H9 (cell line): ENCODE measurements at regions not wholly inside any gene's neighbourhood (a gene's known extent, or its start where the extent isn't known, plus 50 kb on each side); places are given as distances from the start of the nearest gene placed in this dataset.

Experiments
- DNase-seq: peaks from one replicate; pipeline ENCODE4 v3.0.0-alpha.2; 2017
- H2AFZ ChIP-seq: one replicate; pipeline ENCODE4 v1.6.1; 2013; ENCODE audit warnings: mild to moderate bottlenecking, low read length, control low read depth, moderate library complexity
- H2AK5ac ChIP-seq: 2 replicates; pipeline ENCODE4 v1.6.1; 2013; ENCODE audit warnings: low read length, control low read depth, mixed read lengths; ENCODE audit not compliant: insufficient read length
- H2BK120ac ChIP-seq: one replicate; pipeline ENCODE4 v1.6.1; 2013; ENCODE audit warnings: low read depth, mild to moderate bottlenecking, low read length, control low read depth, inconsistent platforms; ENCODE audit not compliant: poor library complexity, severe bottlenecking
- H2BK12ac ChIP-seq: 2 replicates; pipeline ENCODE4 v1.6.1; 2013; ENCODE audit warnings: low read length, control low read depth, mixed read lengths, low read depth; ENCODE audit not compliant: insufficient read length
- H2BK15ac ChIP-seq: 2 replicates; pipeline ENCODE4 v1.6.1; 2013; ENCODE audit warnings: low read depth, low read length, control low read depth
- H2BK20ac ChIP-seq: one replicate; pipeline ENCODE4 v1.6.1; 2013; ENCODE audit warnings: low read depth, mild to moderate bottlenecking, low read length, control low read depth, inconsistent platforms; ENCODE audit not compliant: poor library complexity, severe bottlenecking
- H2BK5ac ChIP-seq: 2 replicates; pipeline ENCODE4 v1.6.1; 2013; ENCODE audit warnings: low read length, control low read depth, mixed read lengths; ENCODE audit not compliant: insufficient read length
- H3K14ac ChIP-seq: 2 replicates; pipeline ENCODE4 v1.6.1; 2013; ENCODE audit warnings: low read length, control low read depth; ENCODE audit not compliant: insufficient read depth
- H3K18ac ChIP-seq: 2 replicates; pipeline ENCODE4 v1.6.1; 2013; ENCODE audit warnings: low read depth, mild to moderate bottlenecking, mixed read lengths, low read length, control low read depth; ENCODE audit not compliant: insufficient read length
- H3K23ac ChIP-seq: 2 replicates; pipeline ENCODE4 v1.6.1; 2013; ENCODE audit warnings: low read length, control low read depth, mixed read lengths, low read depth; ENCODE audit not compliant: insufficient read length
- H3K23me2 ChIP-seq: 2 replicates; pipeline ENCODE4 v1.6.1; 2013; ENCODE audit warnings: low read depth, mild to moderate bottlenecking, mixed read lengths, low read length, control low read depth; ENCODE audit not compliant: insufficient read length, poor library complexity, severe bottlenecking
- H3K27ac ChIP-seq: 2 replicates; pipeline ENCODE4 v1.5.1; 2013; ENCODE audit warnings: low read length, control low read depth, mixed read lengths, low read depth; ENCODE audit not compliant: insufficient read length
- H3K27me3 ChIP-seq: 2 replicates; pipeline ENCODE4 v1.6.1; 2013; ENCODE audit warnings: low read length, control low read depth, inconsistent platforms; ENCODE audit not compliant: insufficient read depth
- H3K4ac ChIP-seq: 2 replicates; pipeline ENCODE4 v1.6.1; 2013; ENCODE audit warnings: low read depth, mild to moderate bottlenecking, control low read depth, inconsistent platforms, low read length, moderate library complexity
- H3K4me1 ChIP-seq: 2 replicates; pipeline ENCODE4 v1.6.1; 2013; ENCODE audit warnings: low read length, control low read depth, inconsistent platforms; ENCODE audit not compliant: insufficient read depth
- H3K4me2 ChIP-seq: 2 replicates; pipeline ENCODE4 v1.6.1; 2013; ENCODE audit warnings: low read length, control low read depth, mixed read lengths; ENCODE audit not compliant: insufficient read length, insufficient read depth
- H3K56ac ChIP-seq: 2 replicates; pipeline ENCODE4 v1.6.1; 2013; ENCODE audit warnings: low read depth, mild to moderate bottlenecking, mixed read lengths, low read length, control low read depth; ENCODE audit not compliant: insufficient read length
- H3K79me1 ChIP-seq: 2 replicates; pipeline ENCODE4 v1.6.1; 2013; ENCODE audit warnings: low read depth, mild to moderate bottlenecking, moderate library complexity, low read length, control low read depth, inconsistent platforms; ENCODE audit not compliant: insufficient read depth, poor library complexity, severe bottlenecking
- H3K79me2 ChIP-seq: 2 replicates; pipeline ENCODE4 v1.6.1; 2013; ENCODE audit warnings: low read length, control low read depth, inconsistent platforms; ENCODE audit not compliant: insufficient read depth
- H3K9ac ChIP-seq: 2 replicates; pipeline ENCODE4 v1.6.1; 2013; ENCODE audit warnings: low read length, control low read depth, mixed read lengths; ENCODE audit not compliant: insufficient read length; ENCODE audit errors: extremely low read depth
- H3K9me3 ChIP-seq: one replicate; pipeline ENCODE4 v1.6.1; 2013; ENCODE audit warnings: low read depth, low read length, inconsistent platforms; ENCODE audit not compliant: control insufficient read depth
- H3T11ph ChIP-seq: one replicate; pipeline ENCODE4 v1.6.1; 2013; ENCODE audit warnings: mild to moderate bottlenecking, low read length, control low read depth, inconsistent platforms
- H4K20me1 ChIP-seq: one replicate; pipeline ENCODE4 v1.6.1; 2013; ENCODE audit not compliant: control insufficient read depth, insufficient read length, insufficient read depth
- H4K5ac ChIP-seq: 2 replicates; pipeline ENCODE4 v1.6.1; 2013; ENCODE audit warnings: low read depth, mild to moderate bottlenecking, mixed read lengths, low read length, control low read depth; ENCODE audit not compliant: insufficient read length
- H4K8ac ChIP-seq: replicated peaks from 2 replicates; pipeline ENCODE4 v1.6.1; 2013; ENCODE audit warnings: low read length, control low read depth, mixed read lengths, low read depth; ENCODE audit not compliant: insufficient read length
- H4K91ac ChIP-seq: 2 replicates; pipeline ENCODE4 v1.6.1; 2013; ENCODE audit warnings: low read depth, mild to moderate bottlenecking, moderate library complexity, mixed read lengths, low read length, control low read depth; ENCODE audit not compliant: insufficient read length
- H3K27ac Mint-ChIP-seq, 3 experiments: 2 replicates in 2 of 3; 3 replicates in 1 of 3; pipeline ENCODE4 v1.8.0; 2020 to 2021; ENCODE audit warnings: mixed read lengths in 3 of 3, mild to moderate bottlenecking in 1 of 3, moderate library complexity in 1 of 3
- H3K27me3 Mint-ChIP-seq: 2 replicates; pipeline ENCODE4 v1.8.0; 2021; ENCODE audit warnings: low read depth, mild to moderate bottlenecking, moderate library complexity, mixed read lengths
- H3K36me3 Mint-ChIP-seq, 3 experiments: 2 replicates in 2 of 3; 3 replicates in 1 of 3; pipeline ENCODE4 v1.8.0; 2020 to 2021; ENCODE audit warnings: low read depth in 3 of 3, mixed read lengths in 3 of 3; ENCODE audit not compliant: insufficient read depth in 1 of 3
- H3K4me1 Mint-ChIP-seq, 2 experiments: 2 replicates each; pipeline ENCODE4 v1.8.0; 2020; ENCODE audit warnings: mixed read lengths in 2 of 2
- H3K4me3 Mint-ChIP-seq, 2 experiments: 2 replicates in 1 of 2; 3 replicates in 1 of 2; pipeline ENCODE4 v1.8.0; 2020 to 2021; ENCODE audit warnings: mild to moderate bottlenecking in 2 of 2, mixed read lengths in 2 of 2, moderate library complexity in 1 of 2
- H3K9me3 Mint-ChIP-seq, 2 experiments: 2 replicates in 1 of 2; 3 replicates in 1 of 2; pipeline ENCODE4 v1.8.0; 2020; ENCODE audit warnings: mild to moderate bottlenecking in 2 of 2, mixed read lengths in 2 of 2, moderate library complexity in 1 of 2
- CTCF ChIP-seq: fragments of 200-600 bp; sonication (generic); conservative IDR thresholded peaks from 3 replicates; pipeline ENCODE4 v1.8.0; 2021; ENCODE audit warnings: antibody characterized with exemption, mild to moderate bottlenecking
- WGBS: extraction: QIAGEN DNeasy Blood & Tissue Kit; methylation state at CpG from one replicate; pipeline ENCODE4 v1.1.7; 2013; ENCODE audit warnings: missing lambda C conversion rate, low lambda C conversion rate, mixed read lengths; ENCODE audit not compliant: insufficient read length; ENCODE audit errors: extremely low coverage; 5-methylcytosine and 5-hydroxymethylcytosine counted together

GRCh38 chr5:167920589-167920988 is 370.9 kb upstream of the WWC1 start:
- H2AFZ ChIP-seq = no peak overlapping the region
- no peak overlapping the region for H3K9ac ChIP-seq
- H4K91ac ChIP-seq = no peak overlapping the region
- H3T11ph ChIP-seq = no peak overlapping the region
- Mint-ChIP-seq H3K27me3 (no peaks in the 10 kb centered on the region), H3K36me3 (no peaks in the 10 kb centered on the region; a peak in 1 of 7 replicates), H3K9me3 (peaks cover 1 to 4% of the 10 kb centered on the region in 2 experiments; a peak in 2 of 5 replicates), H3K4me1 (peaks cover 12 to 20% of the 10 kb centered on the region in 2 experiments), H3K4me3 (no peak overlapping the region), H3K27ac (no peak overlapping the region)
- no peak overlapping the region for H2BK15ac ChIP-seq
- no peak overlapping the region for H3K56ac ChIP-seq
- no peak overlapping the region for H3K4me2 ChIP-seq
- no peaks in the 10 kb centered on the region for H3K27me3 ChIP-seq
- H2BK5ac ChIP-seq = no peak overlapping the region
- no peaks in the 10 kb centered on the region for H4K20me1 ChIP-seq
- no peak overlapping the region for H3K23ac ChIP-seq
- no peak overlapping the region for H3K27ac ChIP-seq
- no peaks in the 10 kb centered on the region for H3K9me3 ChIP-seq
- H3K14ac ChIP-seq = no peak overlapping the region
- no peak overlapping the region for H2BK12ac ChIP-seq
- H3K4me1 ChIP-seq = peaks cover 6% of the 10 kb centered on the region; the same call in 1 of the 2 replicates
- no peak overlapping the region for H3K18ac ChIP-seq
- no peak overlapping the region for H4K8ac ChIP-seq
- H2AK5ac ChIP-seq = no peak overlapping the region
- DNase-seq = no peak
- H3K79me1 ChIP-seq = no peaks in the 10 kb centered on the region
- no peak for TF ChIP-seq CTCF
- no CpG with 5 or more reads among the region's 2 CpGs for WGBS
- no peak overlapping the region for H4K5ac ChIP-seq
- no peak overlapping the region for H2BK120ac ChIP-seq
- no peak overlapping the region for H3K4ac ChIP-seq
- H3K79me2 ChIP-seq = no peaks in the 10 kb centered on the region
- no peaks in the 10 kb centered on the region for H3K23me2 ChIP-seq
- no peak overlapping the region for H2BK20ac ChIP-seq
